Activated B cell treated with CpG ODN at 0.5 μM for 24 hours (primary cell): ENCODE measurements at regions not wholly inside any gene's neighbourhood (a gene's known extent, or its start where the extent isn't known, plus 50 kb on each side); places are given as distances from the start of the nearest gene placed in this dataset.

Experiments
- ATAC-seq: fragments of 200-7000 bp; cut with Tn5 transposase; one replicate; pipeline ENCODE4 v1.10.0; 2021; ENCODE audit warnings: low read depth, mild to moderate bottlenecking, moderate library complexity
- CTCF ChIA-PET: fragments of 350-600 bp; sonication (Branson Sonifier 250); formaldehyde crosslinking; loops from one replicate; lab custom pipeline; 2021; ENCODE audit warnings: antibody characterized with exemption; lab: Charles Lee
- POLR2A ChIA-PET: fragments of 350-600 bp; sonication (Branson Sonifier 250); formaldehyde crosslinking; loops from one replicate; lab custom pipeline; 2021; ENCODE audit warnings: antibody characterized with exemption; lab: Charles Lee
- DNase-seq: peaks from one replicate; pipeline ENCODE4 v3.0.0; 2022
- H3K27ac Mint-ChIP-seq: one replicate; pipeline ENCODE4 v1.8.0; 2020; ENCODE audit warnings: mixed read lengths
- H3K27me3 Mint-ChIP-seq: one replicate; pipeline ENCODE4 v1.8.0; 2021; ENCODE audit warnings: mixed read lengths
- H3K36me3 Mint-ChIP-seq: one replicate; pipeline ENCODE4 v1.8.0; 2021; ENCODE audit warnings: low read depth, mixed read lengths
- H3K4me1 Mint-ChIP-seq: one replicate; pipeline ENCODE4 v1.8.0; 2021; ENCODE audit warnings: mixed read lengths
- H3K4me3 Mint-ChIP-seq: one replicate; pipeline ENCODE4 v1.8.0; 2020; ENCODE audit warnings: mild to moderate bottlenecking, mixed read lengths
- H3K9me3 Mint-ChIP-seq: one replicate; pipeline ENCODE4 v1.8.0; 2020; ENCODE audit warnings: mixed read lengths
- intact Hi-C: fragments of 100-400 bp; cut with micrococcal nuclease; formaldehyde crosslinking; loops from one replicate; pipeline ENCODE4 v1.15.1; 2024
- TF ChIP-seq, protein P1 (sequence below): fragments of 200-600 bp; IDR thresholded peaks from one replicate; pipeline ENCODE4 v1.8.0; 2022; ENCODE audit warnings: antibody characterized with exemption, mild to moderate bottlenecking

DNA sequence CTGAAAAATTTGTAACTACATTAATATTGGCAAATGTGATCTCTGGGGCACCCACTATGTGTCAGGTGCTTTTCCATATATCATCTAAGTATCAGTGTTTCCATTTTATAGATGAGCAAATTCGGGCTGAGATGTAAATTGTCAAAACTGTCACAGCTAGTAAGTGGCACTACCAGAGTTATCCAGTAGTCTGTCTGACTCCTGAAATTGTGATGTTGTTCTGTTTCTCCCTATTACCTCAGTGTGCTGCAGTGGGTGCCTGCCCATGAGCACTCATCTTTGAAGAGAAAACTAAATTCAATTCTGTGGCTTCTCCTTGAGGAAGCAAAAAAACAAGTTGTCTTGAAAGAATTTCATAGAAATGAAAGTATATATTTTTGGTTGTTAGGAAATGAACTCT lies 467.4 kb upstream of the FANCL start:
- no peak overlapping the region for H3K27ac Mint-ChIP-seq
- intact Hi-C loops, result no loop called here
- ChIA-PET POLR2A (no interaction called here), CTCF (no interaction called here)
- no peaks in the 10 kb centered on the region for H3K4me1 Mint-ChIP-seq
- H3K27me3 Mint-ChIP-seq, result peaks cover 5% of the 10 kb centered on the region
- TF ChIP-seq, protein P1, sequence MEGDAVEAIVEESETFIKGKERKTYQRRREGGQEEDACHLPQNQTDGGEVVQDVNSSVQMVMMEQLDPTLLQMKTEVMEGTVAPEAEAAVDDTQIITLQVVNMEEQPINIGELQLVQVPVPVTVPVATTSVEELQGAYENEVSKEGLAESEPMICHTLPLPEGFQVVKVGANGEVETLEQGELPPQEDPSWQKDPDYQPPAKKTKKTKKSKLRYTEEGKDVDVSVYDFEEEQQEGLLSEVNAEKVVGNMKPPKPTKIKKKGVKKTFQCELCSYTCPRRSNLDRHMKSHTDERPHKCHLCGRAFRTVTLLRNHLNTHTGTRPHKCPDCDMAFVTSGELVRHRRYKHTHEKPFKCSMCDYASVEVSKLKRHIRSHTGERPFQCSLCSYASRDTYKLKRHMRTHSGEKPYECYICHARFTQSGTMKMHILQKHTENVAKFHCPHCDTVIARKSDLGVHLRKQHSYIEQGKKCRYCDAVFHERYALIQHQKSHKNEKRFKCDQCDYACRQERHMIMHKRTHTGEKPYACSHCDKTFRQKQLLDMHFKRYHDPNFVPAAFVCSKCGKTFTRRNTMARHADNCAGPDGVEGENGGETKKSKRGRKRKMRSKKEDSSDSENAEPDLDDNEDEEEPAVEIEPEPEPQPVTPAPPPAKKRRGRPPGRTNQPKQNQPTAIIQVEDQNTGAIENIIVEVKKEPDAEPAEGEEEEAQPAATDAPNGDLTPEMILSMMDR, result no peak
- no peak for DNase-seq
- no peaks in the 10 kb centered on the region for H3K36me3 Mint-ChIP-seq
- H3K4me3 Mint-ChIP-seq, result no peak overlapping the region
- H3K9me3 Mint-ChIP-seq, result no peaks in the 10 kb centered on the region
- ATAC-seq, result no peak

DNA sequence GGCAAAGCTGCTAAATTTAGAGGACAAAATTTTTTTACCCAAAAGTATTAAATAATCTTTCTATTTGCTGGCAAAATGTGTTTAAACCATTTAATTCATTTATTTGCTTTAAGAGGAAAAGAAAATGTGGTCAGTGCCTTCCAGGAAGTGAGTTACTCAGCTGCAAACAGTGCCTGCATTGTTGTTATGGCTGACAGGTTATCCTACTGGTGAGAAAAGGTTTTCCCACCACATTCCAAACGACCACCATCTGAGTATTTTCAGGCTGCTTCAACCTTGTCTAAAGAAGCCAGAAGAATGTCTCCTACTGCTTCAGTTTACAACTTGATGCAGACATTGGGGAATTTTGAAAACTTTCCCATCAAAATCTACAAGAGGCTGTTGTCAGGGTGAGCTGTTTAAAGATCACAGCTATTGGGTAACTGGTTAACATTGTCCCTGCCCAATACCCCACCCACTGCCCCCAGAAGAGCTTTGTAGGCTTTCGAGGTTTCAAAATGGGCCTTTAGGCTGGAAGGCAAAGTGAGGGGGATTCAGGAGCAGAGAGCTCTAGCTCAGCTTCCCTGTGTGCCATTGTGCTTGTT lies 461.3 kb upstream of the FANCL start:
- DNase-seq, result no peak
- TF ChIP-seq, protein P1, result no peak
- ATAC-seq, result no peak
- H3K27ac Mint-ChIP-seq, result no peak overlapping the region
- no peaks in the 10 kb centered on the region for H3K9me3 Mint-ChIP-seq
- POLR2A ChIA-PET, result no interaction called here
- H3K4me1 Mint-ChIP-seq, result no peaks in the 10 kb centered on the region
- intact Hi-C loops, result no loop called here
- peaks cover 5% of the 10 kb centered on the region for H3K27me3 Mint-ChIP-seq
- no peaks in the 10 kb centered on the region for H3K36me3 Mint-ChIP-seq
- CTCF ChIA-PET, result no interaction called here
- no peak overlapping the region for H3K4me3 Mint-ChIP-seq

DNA sequence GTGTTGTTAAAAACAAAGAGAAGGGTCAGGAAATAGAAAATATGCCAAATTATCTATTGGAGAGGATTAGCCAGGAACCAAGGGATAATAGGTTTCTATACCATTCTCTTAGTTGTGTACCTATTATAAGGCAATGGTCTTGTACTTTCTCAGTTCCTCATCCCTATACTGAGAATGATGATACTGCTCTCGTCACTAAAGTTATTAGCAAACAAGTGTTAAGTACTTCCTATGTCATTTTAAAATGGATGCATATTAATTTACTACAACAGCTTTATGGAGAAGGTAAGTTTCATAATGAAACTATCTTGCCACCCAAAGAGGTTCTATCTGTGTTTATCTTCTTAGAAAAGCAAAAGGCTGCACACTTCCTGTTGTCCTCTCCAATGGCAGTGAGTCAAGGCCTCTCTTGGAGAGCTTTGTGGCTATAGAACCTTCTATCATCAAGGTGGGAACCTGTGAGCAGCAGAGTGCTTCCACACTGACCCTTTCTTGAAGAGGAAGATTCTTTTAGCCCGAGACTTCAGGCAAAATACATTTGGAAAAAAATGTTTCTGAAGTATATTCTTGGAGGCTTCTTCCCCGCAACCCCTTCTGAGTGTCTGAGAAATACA lies 460.7 kb upstream of the FANCL start:
- intact Hi-C loops, result no loop called here
- peaks cover 5% of the 10 kb centered on the region for H3K27me3 Mint-ChIP-seq
- DNase-seq (no peak), ATAC-seq (no peak)
- H3K9me3 Mint-ChIP-seq, result no peaks in the 10 kb centered on the region
- ChIA-PET POLR2A (no interaction called here), CTCF (no interaction called here)
- H3K27ac Mint-ChIP-seq, result no peak overlapping the region
- no peaks in the 10 kb centered on the region for H3K36me3 Mint-ChIP-seq
- TF ChIP-seq, protein P1, result no peak
- H3K4me1 Mint-ChIP-seq, result no peaks in the 10 kb centered on the region
- no peak overlapping the region for H3K4me3 Mint-ChIP-seq

DNA sequence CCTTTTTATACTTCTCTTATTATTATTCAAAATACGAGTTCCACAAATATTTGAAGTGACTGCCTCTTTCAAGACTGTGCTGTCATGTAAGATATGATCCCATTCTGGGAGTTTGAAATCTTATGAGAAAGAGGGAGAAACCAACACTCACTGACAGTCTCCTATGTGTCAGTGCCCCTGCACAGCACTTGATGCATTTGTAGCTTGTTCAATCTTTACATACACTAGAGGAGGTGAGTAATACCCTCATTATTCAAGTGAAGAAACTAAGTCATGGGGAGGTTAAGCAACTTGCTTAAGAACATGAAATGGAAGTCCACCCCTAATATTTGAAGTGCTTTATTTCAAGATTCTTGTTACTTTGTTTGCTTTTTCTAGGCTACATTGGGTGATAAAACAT lies 459.5 kb upstream of the FANCL start:
- POLR2A ChIA-PET, result no interaction called here
- Mint-ChIP-seq H3K4me1 (no peaks in the 10 kb centered on the region), H3K27ac (no peak overlapping the region), H3K4me3 (no peak overlapping the region), H3K27me3 (no peaks in the 10 kb centered on the region), H3K36me3 (no peaks in the 10 kb centered on the region), H3K9me3 (no peaks in the 10 kb centered on the region)
- ATAC-seq (no peak), DNase-seq (no peak)
- CTCF ChIA-PET, result no interaction called here
- intact Hi-C loops, result no loop called here
- TF ChIP-seq, protein P1, result no peak

DNA sequence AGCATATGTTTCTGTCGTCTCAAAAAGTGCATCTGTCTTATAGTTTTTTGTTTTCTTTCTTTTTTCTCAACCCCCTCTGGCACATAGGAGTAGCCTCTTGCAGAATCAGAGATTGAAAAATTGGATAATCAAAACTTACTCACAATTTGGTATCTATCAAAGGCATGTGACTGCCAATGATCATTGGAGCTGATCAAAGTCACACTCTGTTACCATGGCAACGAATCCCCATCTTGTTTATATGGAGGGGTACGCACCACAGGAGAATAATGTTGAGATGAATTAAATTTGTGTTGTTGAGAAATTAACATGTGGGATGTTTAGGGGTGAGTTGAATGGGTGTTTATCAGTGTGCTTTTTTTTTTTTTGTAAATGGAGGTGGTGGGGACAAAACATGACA lies 458.3 kb upstream of the FANCL start:
- H3K27me3 Mint-ChIP-seq, result no peaks in the 10 kb centered on the region
- no peaks in the 10 kb centered on the region for H3K9me3 Mint-ChIP-seq
- H3K4me3 Mint-ChIP-seq, result no peak overlapping the region
- DNase-seq (no peak), ATAC-seq (no peak)
- intact Hi-C loops, result no loop called here
- TF ChIP-seq, protein P1, result no peak
- H3K27ac Mint-ChIP-seq, result no peak overlapping the region
- CTCF ChIA-PET, result no interaction called here
- H3K36me3 Mint-ChIP-seq, result no peaks in the 10 kb centered on the region
- no peaks in the 10 kb centered on the region for H3K4me1 Mint-ChIP-seq
- POLR2A ChIA-PET, result no interaction called here
